Fibroblast of skin of abdomen (primary cell): ENCODE measurements at regions not wholly inside any gene's neighbourhood (a gene's known extent, or its start where the extent isn't known, plus 50 kb on each side); places are given as distances from the start of the nearest gene placed in this dataset.

Experiments used
- DNase-seq: peaks from one replicate; pipeline ENCODE4 v3.0.0-alpha.2; 2013

GRCh38 chr10:131694168-131694780 lies 206.5 kb upstream of the PPP2R2D start:
- DNase-seq = no peak

DNA sequence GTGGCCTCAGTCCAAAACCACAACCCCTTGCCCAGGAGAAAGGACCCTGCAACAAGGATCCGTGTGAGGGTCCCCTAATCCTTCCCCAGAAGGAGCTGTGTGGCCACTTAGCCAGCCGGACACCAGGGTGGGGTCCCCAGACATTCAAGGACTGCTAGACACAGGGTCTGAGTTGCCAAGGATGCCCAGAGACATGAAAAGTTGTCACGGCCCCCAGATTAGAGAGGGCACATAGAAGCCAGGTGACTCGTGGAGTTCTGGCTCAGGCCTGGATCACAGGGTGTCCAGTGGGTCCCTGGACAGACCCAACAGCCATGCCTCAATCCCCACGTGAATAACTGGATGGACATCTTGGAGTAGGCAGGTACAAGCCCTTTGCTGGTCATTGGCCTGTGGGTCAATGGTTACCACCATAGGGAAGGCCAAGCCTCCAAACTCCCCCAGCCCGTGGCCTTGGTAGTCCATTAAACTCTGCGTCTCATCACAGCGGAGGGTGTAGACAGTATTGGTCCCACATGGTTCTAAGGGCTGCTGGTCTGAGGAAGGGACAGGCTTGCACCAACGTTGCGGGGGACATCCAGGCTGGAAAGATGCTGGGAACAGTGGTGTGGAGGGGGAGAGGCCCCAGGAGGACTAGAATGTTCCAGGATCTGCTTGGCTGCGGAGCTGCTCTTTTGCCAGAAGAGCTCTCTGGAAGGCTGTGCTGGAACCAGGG lies 205.9 kb upstream of the PPP2R2D start:
- DNase-seq = no peak

DNA sequence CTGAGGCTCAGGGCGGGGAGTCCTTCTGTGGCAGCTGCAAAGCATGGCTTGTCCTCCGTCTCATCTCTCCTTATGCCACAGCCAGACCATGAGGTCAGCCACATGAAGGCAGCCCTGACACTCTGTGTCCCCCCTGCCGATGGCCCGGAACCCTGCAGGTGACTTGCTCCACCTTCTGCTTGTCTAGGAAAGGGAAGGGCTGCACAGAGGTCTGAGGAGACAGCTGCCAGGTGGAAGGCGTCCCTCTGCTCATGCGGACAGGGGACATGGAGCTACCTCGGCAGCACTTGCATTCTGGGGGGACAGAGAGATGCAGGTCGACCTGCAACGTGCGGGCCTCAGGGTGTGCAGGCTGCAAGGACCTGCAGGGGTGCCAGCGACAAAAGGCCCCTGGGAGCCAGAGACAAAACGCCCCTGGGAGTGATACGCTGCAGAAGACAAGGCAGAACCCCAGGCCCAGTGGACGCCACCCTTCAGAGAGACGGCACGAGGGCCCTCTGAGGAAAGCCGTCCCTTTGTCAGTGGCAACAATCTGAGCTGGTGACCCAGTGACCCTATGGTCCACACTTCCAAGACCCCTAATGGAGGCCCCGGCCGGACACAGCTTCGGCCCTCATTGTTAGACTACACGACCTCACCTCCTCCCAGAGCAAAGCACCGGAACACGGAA lies 205.2 kb upstream of the PPP2R2D start:
- no peak for DNase-seq

DNA sequence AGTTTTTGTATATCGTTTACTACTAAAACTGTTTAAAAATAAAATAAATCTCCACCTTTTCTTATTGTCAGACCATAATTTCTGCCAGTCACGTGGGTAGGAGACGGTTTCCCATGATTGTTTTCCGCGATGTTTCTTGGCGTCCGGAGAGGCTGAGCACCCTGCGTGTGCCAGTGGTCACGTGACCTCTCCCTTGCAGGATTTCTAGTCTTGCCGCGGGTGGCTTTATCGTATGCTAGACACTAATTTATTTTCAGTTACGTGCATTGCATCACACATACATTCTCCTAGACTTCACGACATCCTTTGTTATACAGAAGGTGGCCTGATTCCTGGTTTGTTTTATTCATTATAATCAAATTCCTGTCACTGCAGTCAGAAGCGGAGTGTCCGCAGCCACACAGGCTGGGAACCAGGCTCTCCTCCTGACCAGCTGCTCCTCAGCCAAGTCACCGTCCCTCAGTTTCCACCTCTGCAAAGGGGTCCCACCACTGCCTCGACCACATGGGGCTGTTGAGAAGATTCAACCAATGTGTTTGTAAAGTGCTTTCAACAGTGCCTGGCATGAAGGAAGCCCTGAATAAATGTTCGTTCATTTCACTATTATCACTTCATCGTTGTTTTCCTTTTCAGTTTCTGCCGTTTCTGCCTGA lies 203.2 kb upstream of the PPP2R2D start:
- DNase-seq = no peak

- no peak for DNase-seq
Measured at GRCh38 chr10:131698232-131698631, 202.6 kb upstream of the PPP2R2D start.

DNA sequence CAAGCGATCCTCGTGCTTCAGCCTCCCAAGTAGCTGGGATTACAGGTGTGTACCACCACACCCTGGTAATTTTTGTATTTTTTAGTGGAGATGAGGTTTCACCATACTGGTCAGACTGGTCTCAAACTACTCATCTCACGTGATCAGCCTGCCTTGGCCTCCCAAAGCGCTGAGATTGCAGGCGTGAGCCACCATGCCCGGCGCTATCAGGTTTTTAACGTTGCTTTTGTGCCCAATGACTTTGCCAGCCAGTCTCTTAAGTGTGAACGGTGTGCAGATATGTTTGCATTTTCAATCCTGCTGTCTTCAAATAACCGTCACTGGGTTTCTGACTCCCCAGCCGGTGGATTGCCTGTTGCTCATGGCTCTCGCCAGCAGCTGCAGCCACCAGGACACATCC lies 201.8 kb upstream of the PPP2R2D start:
- DNase-seq = no peak

- no peak for DNase-seq
Measured at GRCh38 chr10:131700032-131700431, 200.8 kb upstream of the PPP2R2D start.

- no peak for DNase-seq
Measured at GRCh38 chr10:131700506-131700905, 200.3 kb upstream of the PPP2R2D start.

DNA sequence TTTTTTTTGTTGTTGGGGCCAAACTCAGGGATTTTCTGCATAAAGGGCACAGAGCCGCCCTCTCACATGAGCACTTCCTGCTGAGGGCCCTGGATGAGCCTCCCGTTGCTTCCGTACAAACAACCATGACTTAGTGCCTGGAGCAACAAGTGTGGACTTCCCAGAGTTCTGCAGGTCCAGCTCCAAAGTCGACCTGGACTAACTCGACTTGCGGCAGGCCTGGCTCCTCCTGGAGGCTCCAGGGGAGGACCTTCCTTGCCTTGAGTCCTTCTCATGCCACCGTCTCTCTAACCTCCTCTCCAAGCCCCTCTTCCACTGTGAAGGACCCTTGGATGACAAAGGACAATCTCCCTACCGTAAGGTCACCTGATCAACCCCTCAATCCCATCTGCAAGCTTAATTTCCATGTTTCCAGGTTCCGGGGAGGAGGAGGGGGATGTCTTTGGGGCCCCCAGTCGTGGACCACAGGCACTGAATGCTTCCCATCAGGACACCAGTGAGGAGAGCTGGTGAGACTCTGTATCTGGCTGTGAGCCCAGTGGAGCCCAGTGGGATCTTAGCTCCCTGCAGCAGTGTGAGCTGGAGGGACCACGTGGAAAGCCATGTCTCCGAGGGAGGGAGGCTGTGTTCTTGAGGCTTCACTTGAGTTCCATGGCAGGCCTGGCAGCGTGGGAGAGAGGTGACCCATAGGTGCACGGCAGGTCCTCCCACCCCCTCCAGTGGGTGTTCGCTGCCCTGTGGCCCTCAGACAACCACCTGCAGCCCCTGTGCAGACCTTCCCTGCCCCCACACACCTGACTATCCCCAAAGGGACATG lies 199.5 kb upstream of the PPP2R2D start:
- DNase-seq = no peak

DNA sequence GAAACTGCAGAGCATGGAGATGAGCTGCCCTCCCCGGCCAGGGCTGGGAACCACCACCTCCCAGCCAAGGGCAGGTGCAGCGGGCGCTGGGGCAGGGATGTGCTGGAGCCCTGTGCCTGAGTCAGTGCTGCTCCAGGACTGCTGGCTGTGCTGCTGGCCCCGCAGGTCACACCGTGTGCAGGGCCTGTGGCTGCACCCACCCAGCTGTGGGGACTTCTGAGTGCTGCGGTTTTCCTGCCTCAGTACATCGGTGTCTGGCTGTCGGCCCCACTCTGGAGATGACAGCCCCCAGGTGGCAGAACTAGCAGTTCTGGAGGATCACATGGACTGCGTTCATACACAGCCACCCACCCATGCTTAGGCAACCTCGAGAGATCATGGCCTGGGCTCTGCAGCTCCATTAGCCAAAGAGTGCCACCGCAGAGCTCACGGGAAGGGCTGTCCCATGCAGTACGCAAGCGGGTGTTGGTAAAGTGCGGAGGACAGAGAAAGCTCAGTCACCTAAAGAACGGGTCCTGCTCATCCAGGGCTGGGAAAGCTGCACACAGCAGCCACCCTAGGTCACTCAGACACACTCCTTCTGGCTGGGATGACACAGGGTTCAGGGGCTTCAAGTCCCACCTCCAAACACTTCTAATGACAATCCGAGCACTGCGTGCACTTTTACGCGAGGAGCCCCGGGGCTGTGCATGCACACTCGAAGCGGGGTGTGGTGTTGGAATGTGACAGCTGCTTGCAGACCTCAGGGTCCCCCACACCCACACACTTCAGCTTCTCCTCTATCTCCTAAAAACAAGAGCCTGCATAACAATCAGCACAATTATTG lies 198.1 kb upstream of the PPP2R2D start:
- no peak for DNase-seq

DNA sequence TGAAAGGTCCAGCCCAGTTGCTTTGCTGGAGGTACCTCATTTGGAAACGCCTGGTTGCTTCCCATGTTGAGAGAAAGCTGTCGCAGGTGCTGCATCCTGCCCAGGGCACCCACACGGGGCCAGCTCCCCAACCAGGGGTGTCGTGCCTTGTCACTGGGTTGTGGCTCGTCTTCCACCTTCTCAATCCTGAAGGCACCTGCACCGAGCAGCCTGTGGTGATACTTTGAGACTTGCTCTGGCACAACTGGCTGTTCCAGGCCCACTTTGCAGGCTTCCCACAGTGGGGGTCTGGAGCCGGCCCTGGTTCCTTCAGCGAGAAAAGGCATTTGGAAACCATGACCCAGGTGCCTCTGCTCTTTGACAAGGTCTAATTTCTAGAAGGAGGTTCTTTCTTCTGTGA lies 197.3 kb upstream of the PPP2R2D start:
- no peak for DNase-seq

DNA sequence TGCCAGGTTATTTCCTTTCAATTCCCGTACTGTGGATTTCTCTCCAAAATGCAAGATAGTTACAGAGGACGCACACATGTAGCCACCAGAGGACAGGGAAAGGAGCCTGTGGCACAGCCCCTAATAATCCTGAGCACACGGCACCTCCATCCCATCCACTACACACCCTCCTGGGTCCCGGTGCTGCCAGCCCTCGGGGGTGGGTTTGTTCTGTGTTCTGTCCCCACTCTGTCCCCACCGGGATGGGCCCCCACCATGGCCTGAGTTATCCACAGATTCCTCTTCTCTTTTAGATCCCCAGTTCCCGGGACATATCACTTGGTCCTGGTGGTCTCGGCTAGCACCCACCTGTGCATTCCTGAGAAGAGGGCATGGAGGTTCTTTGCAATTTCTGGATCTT lies 196.9 kb upstream of the PPP2R2D start:
- no peak for DNase-seq

GRCh38 chr10:131706476-131706875 lies 194.3 kb upstream of the PPP2R2D start:
- no peak for DNase-seq

- DNase-seq = no peak
Measured at GRCh38 chr10:131706952-131707351, 193.9 kb upstream of the PPP2R2D start.

- no peak for DNase-seq
Measured at GRCh38 chr10:131708225-131708880, 192.5 kb upstream of the PPP2R2D start.

GRCh38 chr10:131710142-131710861 lies 190.5 kb upstream of the PPP2R2D start:
- no peak for DNase-seq

GRCh38 chr10:131722121-131722520 lies 178.7 kb upstream of the PPP2R2D start:
- no peak for DNase-seq

- no peak for DNase-seq
Measured at GRCh38 chr10:131722525-131723264, 178.1 kb upstream of the PPP2R2D start.

- no peak for DNase-seq
Measured at GRCh38 chr10:131723297-131724168, 177.3 kb upstream of the PPP2R2D start.
